Activated CD4-positive, alpha-beta T cell treated with anti-CD3 and anti-CD28 coated beads for 4 hours (primary cell): ENCODE measurements at regions not wholly inside any gene's neighbourhood (a gene's known extent, or its start where the extent isn't known, plus 50 kb on each side); places are given as distances from the start of the nearest gene placed in this dataset.
"Not testable (repeated sequence)": the region's sequence is repeated elsewhere in the genome, so short reads cannot be mapped to it uniquely, and the experiment has no call there.

Experiments
- DNase-seq, 2 donors: peaks; one replicate each; pipeline ENCODE4 v3.0.0-alpha.2; 2020

GRCh38 chr10:7056216-7056615 is 354.6 kb downstream of the SFMBT2 start:
- no peak for DNase-seq

DNA sequence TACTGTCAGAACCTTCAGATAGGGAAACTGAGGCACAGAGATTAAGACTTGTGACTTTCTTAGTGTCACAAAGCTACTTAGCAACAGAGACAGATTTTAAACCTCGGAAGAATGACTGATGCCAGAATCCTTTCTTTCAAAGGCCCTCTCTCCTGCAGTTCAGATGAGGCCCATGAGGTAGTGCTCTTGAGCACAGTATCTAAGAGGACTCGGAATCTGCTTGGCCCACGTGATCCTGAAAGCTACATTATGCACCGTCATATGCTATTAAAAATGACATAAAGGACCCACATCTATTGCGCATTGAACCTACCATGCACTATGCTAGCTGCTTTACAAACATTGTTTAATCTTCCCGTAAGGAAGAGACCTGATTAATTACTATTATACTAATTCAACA is 355.9 kb downstream of the SFMBT2 start:
- no peak for DNase-seq

DNA sequence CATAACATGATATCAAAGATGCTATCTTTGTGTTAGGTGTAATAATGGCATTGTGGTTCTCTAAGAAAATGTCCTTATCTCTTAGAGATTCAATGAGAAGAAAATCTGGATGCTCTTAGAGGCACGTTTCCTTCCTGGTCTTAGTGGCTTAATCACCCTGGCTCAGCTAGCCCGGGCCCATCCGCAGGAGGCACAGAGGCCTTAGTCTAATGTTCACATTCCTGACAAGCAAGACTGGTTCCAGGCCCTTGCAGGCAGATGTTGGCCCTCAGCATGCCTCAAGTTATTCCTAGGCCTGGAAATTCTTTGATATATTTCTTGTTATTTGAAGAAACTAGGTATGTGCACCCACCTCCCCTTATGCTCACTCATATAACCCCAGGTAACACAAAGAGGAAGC is 357.6 kb downstream of the SFMBT2 start:
- no peak for DNase-seq

DNA sequence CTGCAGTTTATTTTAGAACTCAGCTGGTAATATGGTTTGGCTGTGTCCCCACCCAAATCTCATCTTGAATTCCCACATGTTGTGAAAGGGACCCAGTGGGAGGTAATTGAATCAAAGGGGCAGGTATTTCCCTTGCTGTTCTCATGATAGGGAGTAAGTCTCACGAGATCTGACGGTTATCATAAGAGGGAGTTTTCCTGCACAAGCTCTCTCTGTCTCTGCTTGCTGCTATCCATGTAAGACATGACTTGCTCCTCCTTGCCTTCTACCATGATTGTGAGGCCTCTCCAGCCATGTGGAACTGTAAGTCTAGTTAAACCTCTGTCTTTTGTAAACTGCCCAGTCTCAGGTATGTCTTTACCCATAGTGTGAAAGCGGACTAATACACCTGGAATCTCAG is 360.8 kb downstream of the SFMBT2 start:
- not testable (repeated sequence) for DNase-seq

DNA sequence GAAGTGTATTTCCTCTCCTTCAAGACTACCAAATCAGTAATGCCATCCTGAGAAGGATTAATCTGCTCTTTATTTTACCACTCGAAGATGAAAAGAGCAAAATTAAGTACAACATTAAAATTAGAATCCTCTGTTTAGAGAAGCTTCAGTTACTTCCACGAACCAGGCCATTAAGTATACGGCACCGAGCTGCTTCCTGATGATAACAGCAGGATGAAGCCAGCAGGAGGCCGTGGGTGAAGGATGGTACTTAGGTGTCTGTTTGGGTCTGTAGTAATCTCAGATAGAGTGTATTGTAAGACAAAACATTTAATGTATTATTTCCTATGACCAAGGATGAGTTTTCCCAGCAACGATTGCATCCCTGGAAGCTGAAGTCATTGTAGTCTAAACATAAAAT is 362.8 kb downstream of the SFMBT2 start:
- no peak for DNase-seq

- DNase-seq: no peak
Observed at GRCh38 chr10:7046615-7047014, 364.2 kb downstream of the SFMBT2 start.

DNA sequence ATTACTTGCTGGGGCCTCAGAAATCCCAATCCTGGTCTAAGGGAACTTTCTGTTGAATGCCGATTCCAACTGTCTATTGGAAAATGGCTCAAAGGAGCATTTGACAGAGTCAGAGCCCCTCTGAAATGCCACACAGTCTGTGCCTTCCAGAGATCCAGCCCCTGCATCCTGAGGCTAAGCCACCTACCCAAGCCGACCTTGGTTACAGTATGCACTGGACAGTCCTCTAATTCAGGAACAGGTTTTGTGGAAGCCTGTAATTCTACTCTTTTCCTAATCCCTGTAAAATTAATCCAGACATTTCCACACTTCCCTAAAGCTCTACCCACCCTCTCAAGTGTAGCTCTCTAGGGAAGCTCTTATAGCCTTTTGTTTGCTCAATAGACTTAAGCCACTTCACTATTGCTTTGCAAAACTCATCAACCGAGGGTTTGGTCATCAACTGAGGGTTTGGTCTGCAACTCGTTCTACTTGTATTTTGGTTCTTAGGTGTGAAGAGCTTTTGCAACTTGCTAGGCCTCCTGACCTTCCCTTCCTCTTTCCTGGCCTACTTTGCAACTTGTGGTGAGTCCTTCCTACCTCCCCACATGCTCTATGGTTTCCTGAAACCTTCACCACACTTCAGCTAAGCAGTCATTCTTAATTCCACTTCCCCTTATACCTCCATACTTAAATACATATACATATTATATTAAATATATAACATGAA is 364.8 kb downstream of the SFMBT2 start:
- DNase-seq: no peak

GRCh38 chr10:7043055-7043653 is 367.7 kb downstream of the SFMBT2 start:
- no peak for DNase-seq

- DNase-seq: no peak
Observed at GRCh38 chr10:7042419-7043054, 368.3 kb downstream of the SFMBT2 start.

GRCh38 chr10:7042000-7042399 is 368.8 kb downstream of the SFMBT2 start:
- DNase-seq: no peak

GRCh38 chr10:7040681-7041080 is 370.2 kb downstream of the SFMBT2 start:
- no peak for DNase-seq

DNA sequence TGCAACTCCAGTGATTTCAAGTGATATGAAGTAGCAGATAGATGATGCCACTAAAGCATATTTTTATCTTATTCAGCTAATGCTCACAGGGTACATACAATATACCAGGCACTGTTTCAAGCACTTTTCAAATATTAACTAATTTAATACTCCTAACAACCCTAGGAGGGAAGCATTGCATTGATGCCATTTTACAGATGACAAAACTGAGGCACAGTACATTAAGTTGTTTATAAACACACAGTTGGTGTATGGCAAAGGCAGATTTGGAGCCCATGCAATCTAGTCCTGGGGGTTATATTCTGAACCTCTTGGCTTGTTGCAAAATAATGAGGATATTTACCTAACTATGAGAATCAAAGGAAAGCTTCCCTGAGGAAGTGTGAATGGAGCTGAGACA is 371.0 kb downstream of the SFMBT2 start:
- no peak for DNase-seq

DNA sequence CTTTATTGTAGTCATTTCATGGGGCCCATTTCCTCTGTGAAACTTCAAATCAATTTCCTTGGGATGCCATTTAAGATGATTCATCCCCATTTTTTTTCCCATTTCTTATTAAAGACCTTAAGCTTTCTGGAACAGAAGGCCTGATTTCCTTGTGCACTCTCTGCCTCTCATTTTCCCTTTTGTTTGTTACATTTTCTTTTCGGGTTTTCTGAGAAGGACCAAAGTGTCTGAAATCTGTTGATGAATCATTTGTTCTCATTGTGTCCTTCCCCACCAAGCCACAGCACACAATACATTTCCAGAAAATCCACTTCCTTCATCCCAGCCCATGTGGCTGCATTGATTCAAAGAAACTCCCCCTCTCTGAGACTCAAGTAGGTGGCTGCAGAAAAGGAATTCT is 372.4 kb downstream of the SFMBT2 start:
- no peak for DNase-seq

DNA sequence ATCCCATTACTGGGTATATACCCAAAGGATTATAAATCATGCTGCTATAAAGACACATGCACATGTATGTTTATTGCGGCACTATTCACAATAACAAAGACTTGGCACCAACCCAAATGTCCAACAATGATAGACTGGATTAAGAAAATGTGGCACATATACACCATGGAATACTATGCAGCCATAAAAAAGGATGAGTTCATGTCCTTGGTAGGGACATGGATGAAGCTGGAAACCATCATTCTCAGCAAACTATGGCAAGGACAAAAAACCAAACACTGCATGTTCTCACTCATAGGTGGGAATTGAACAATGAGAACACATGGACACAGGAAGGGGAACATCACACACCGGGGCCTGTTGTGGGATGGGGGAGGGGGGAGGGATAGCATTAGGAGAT is 373.4 kb downstream of the SFMBT2 start:
- DNase-seq: not testable (repeated sequence)

GRCh38 chr10:7036951-7037350 is 373.9 kb downstream of the SFMBT2 start:
- DNase-seq: no peak

GRCh38 chr10:7035126-7035761 is 375.6 kb downstream of the SFMBT2 start:
- peak; percentile 40 to 46 for DNase-seq

DNA sequence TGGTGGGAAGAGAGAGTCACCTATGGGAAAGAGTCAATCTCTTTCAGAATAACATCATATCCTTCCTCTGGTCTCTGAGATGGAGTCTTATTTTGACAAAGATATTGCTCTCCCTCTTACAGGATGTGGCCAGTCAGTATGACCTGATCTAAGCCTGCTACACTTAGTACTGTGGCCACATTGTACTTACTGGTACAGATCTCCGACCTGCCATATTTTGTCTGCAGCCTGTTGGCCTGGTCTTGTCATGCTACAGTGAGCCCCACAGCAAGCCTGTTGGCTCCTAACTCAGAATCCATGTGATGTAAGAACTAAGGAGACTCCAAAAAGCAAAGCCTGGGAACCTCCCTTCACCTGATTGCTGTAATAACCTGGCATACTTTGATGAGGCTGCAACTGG is 377.8 kb downstream of the SFMBT2 start:
- DNase-seq: no peak

DNA sequence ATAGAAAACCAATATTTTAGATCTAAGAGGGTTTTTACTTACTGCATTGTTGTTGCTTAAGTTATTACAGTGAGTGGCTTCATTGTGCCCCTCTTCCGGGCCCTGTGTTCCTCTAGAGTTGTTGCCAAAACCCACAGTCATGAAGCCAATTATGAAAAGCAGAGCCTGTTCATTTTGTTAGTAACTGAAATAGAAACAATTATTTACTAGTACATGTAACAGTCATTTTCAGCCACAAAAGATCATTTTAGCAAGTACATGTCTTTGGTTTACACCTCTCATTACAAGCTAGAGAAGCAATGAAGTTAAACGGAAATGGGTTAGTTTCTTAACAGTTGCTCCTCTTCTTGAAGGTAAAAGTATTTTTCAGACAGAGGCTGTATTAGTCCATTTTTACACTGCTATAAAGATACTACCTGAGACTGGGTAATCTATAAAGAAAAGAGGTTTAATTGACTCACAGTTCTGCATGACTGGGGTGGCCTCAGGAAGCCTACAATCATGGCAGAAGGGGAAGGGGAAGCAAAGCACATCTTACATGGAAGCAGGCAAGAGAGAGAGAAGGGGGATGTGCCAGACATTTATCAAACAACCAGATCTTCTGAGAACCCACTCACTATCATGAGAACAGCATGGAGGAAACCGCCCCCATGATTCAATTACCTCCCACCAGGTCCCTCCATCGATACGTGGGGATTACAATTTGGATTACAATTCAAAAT is 380.5 kb downstream of the SFMBT2 start:
- DNase-seq: no peak

DNA sequence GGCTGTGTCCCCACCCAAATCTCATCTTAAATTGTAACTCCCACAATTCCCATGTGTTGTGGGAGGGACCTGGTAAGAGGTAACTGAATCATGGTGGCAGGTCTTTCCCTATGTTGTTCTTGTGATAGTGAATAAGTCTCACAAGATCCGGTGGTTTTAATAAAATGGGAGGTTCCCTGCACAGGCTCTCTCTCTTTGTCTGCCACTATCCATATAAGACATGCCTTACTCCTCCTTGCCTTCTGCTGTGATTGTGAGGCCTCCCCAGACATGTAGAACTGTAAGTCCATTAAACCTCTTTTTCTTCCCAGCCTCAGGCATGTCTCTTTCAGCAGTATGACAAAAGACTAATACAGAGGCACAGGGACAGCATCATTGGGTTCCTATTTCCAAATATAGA is 381.2 kb downstream of the SFMBT2 start:
- DNase-seq: no peak

DNA sequence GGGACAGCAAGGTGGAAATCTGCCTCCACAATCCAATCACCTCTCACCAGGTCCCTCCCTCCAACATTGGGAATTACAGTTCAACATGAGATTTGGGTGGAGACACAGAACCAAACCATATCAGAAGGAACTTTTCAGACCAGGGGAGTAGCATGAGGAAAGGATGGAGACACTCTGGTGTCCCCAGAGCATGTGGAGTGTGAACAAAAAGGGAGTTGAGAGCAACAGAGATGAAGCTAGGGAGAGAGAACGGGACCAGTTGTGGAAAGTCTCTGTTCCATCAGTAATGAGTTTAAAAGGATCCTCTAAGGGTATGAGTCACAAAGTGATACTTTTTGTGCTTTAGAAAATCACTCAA is 382.0 kb downstream of the SFMBT2 start:
- no peak for DNase-seq

DNA sequence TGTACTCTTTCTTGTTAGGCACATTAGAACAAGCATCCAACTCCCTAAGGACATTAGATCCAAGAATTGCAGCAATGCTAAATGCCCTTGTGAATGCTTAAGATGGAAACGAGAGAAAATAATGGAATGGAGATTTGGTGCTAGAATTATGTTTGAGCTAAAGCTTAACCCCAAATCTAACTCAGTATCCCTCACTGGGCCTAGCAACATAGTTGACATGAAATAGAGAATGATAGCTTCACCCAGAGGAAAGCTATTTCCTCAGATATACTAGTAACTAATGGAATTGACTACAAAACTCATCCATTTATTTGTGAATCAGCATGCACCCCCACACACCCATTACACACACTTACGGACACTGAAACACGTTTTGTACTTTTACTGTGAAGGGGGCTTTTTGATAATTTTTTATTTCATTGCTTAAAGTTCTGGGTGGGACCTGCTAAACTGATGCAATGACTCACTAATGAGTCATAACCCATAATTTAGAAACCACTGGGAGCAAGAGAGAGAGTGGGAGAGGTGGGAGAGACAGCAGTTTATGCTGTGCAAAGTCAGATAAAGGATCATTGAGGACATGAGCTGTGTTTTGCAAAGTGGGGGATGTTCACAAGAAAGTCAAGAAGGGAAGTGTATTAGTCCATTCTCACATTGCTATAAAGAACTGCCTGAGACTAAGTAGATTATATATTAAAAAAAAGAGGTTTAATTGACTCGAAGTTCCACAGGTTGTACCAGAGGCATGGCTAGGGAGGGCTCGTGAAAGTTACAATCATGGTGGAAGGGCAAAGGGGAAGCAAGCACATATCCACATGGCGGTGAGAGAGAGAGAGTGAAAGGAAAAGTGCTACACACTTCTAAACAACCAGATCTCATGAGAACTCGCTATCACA is 382.7 kb downstream of the SFMBT2 start:
- DNase-seq: no peak

- no peak for DNase-seq
Observed at GRCh38 chr10:7027237-7027912, 383.5 kb downstream of the SFMBT2 start.
